HEK293 (cell line): ENCODE measurements at regions not wholly inside any gene's neighbourhood (a gene's known extent, or its start where the extent isn't known, plus 50 kb on each side); places are given as distances from the start of the nearest gene placed in this dataset.

Source experiments
- CTCF ChIA-PET: fragments of 350-600 bp; formaldehyde crosslinking; extraction: SDS; loops from one replicate; lab custom pipeline; 2021; ENCODE audit warnings: antibody characterized with exemption; lab: Yijun Ruan, JAX
- POLR2A ChIA-PET: fragments of 300-600 bp; formaldehyde crosslinking; extraction: SDS; loops from one replicate; lab custom pipeline; 2020; ENCODE audit warnings: antibody characterized with exemption, inconsistent platforms; lab: Yijun Ruan, JAX
- H3K27ac ChIP-seq: fragments of 200-500 bp; sonication (Bioruptor generic); 2 replicates; pipeline ENCODE4 v1.5.1; 2014; ENCODE audit warnings: low read depth, low read length, control low read depth, inconsistent platforms; ENCODE audit errors: extremely low read depth
- H3K36me3 ChIP-seq, 2 experiments: fragments of 200-500 bp in 1 of 2; sonication (Bioruptor generic) in 1 of 2; 1 replicate in 1 of 2; 2 replicates in 1 of 2; pipeline ENCODE4 v1.5.1; 2014 to 2017; ENCODE audit warnings: inconsistent platforms in 2 of 2, low read length in 2 of 2; ENCODE audit not compliant: control insufficient read depth in 2 of 2, insufficient read depth in 1 of 2
- H3K4me1 ChIP-seq: fragments of 200-500 bp; sonication (Bioruptor generic); 2 replicates; pipeline ENCODE4 v1.5.1; 2014; ENCODE audit warnings: mild to moderate bottlenecking, low read length, inconsistent platforms; ENCODE audit not compliant: control insufficient read depth, insufficient read depth
- H3K4me3 ChIP-seq: 2 replicates; pipeline ENCODE4 v1.5.1; 2011; ENCODE audit warnings: low read depth, mild to moderate bottlenecking, control low read depth, low read length, moderate library complexity
- H3K9me3 ChIP-seq: fragments of 200-500 bp; sonication (Bioruptor generic); 2 replicates; pipeline ENCODE4 v1.5.1; 2014; ENCODE audit warnings: low read depth, low read length, inconsistent platforms; ENCODE audit not compliant: control insufficient read depth, insufficient read depth
- BCL11B ChIP-seq: fragments of 450-650 bp; formaldehyde crosslinking; IDR thresholded peaks from 2 replicates; pipeline ENCODE4 v1.5.1; 2016; ENCODE audit warnings: low read depth, missing biosample characterization, missing genetic modification characterization
- HOXC10 ChIP-seq: sonication (generic); formaldehyde crosslinking; IDR thresholded peaks from 2 replicates; pipeline ENCODE4 v1.8.1; 2023; ENCODE audit warnings: mild to moderate bottlenecking, missing genetic modification reagents
- KLF1 ChIP-seq: fragments of 450-650 bp; formaldehyde crosslinking; IDR thresholded peaks from 2 replicates; pipeline ENCODE4 v1.5.1; 2016; ENCODE audit warnings: missing biosample characterization, missing genetic modification characterization
- RBAK ChIP-seq: fragments of 450-650 bp; formaldehyde crosslinking; IDR thresholded peaks from 2 replicates; pipeline ENCODE4 v1.5.1; 2016; ENCODE audit warnings: missing biosample characterization, missing genetic modification characterization
- WT1 ChIP-seq: fragments of 450-650 bp; formaldehyde crosslinking; IDR thresholded peaks from 2 replicates; pipeline ENCODE4 v1.5.1; 2016; ENCODE audit warnings: missing biosample characterization, missing genetic modification characterization
- ZFP69B ChIP-seq: fragments of 450-650 bp; formaldehyde crosslinking; IDR thresholded peaks from 2 replicates; pipeline ENCODE4 v1.5.1; 2016; ENCODE audit warnings: missing biosample characterization, missing genetic modification characterization
- ZNF146 ChIP-seq: fragments of 450-650 bp; formaldehyde crosslinking; IDR thresholded peaks from 2 replicates; pipeline ENCODE4 v1.5.1; 2016; ENCODE audit warnings: missing biosample characterization, missing genetic modification characterization
- ZNF155 ChIP-seq: fragments of 450-650 bp; formaldehyde crosslinking; IDR thresholded peaks from 2 replicates; pipeline ENCODE4 v1.5.1; 2016; ENCODE audit warnings: missing biosample characterization, missing genetic modification characterization
- ZNF335 ChIP-seq: fragments of 450-650 bp; formaldehyde crosslinking; conservative IDR thresholded peaks from 2 replicates; pipeline ENCODE4 v1.5.1; 2016; ENCODE audit warnings: missing biosample characterization, missing genetic modification characterization
- ZNF350 ChIP-seq: fragments of 450-650 bp; formaldehyde crosslinking; IDR thresholded peaks from 2 replicates; pipeline ENCODE4 v1.5.0; 2017; ENCODE audit warnings: missing biosample characterization, mild to moderate bottlenecking, missing genetic modification characterization
- ZNF426 ChIP-seq: fragments of 450-650 bp; formaldehyde crosslinking; IDR thresholded peaks from 2 replicates; pipeline ENCODE4 v1.5.1; 2017; ENCODE audit warnings: missing biosample characterization, missing genetic modification characterization, mild to moderate bottlenecking, inconsistent platforms, moderate library complexity
- ZNF501 ChIP-seq: fragments of 450-650 bp; formaldehyde crosslinking; IDR thresholded peaks from 2 replicates; pipeline ENCODE4 v1.5.1; 2016; ENCODE audit warnings: missing biosample characterization, missing genetic modification characterization
- ZNF510 ChIP-seq: fragments of 450-650 bp; formaldehyde crosslinking; IDR thresholded peaks from 2 replicates; pipeline ENCODE4 v1.5.1; 2018; ENCODE audit warnings: mild to moderate bottlenecking, missing genetic modification characterization, missing biosample characterization; ENCODE audit not compliant: insufficient replicate concordance
- ZNF544 ChIP-seq: fragments of 450-650 bp; formaldehyde crosslinking; IDR thresholded peaks from 2 replicates; pipeline ENCODE4 v1.5.0; 2017; ENCODE audit warnings: missing biosample characterization, missing genetic modification characterization
- ZNF571 ChIP-seq: fragments of 450-650 bp; formaldehyde crosslinking; IDR thresholded peaks from 2 replicates; pipeline ENCODE4 v1.5.0; 2017; ENCODE audit warnings: missing biosample characterization, missing genetic modification characterization
- ZNF596 ChIP-seq: fragments of 450-650 bp; IDR thresholded peaks from 2 replicates; pipeline ENCODE4 v1.5.0; 2018; ENCODE audit warnings: missing biosample characterization, mild to moderate bottlenecking, missing genetic modification characterization, moderate library complexity
- ZNF776 ChIP-seq: fragments of 450-650 bp; formaldehyde crosslinking; IDR thresholded peaks from 2 replicates; pipeline ENCODE4 v1.5.0; 2017; ENCODE audit warnings: missing biosample characterization, missing genetic modification characterization, borderline replicate concordance
- ZNF777 ChIP-seq: fragments of 450-650 bp; formaldehyde crosslinking; IDR thresholded peaks from 2 replicates; pipeline ENCODE4 v1.5.1; 2017; ENCODE audit warnings: missing biosample characterization, missing genetic modification characterization, borderline replicate concordance
- ZNF792 ChIP-seq: fragments of 450-650 bp; formaldehyde crosslinking; IDR thresholded peaks from 2 replicates; pipeline ENCODE4 v1.5.1; 2016; ENCODE audit warnings: missing biosample characterization, missing genetic modification characterization
- ZSCAN18 ChIP-seq: fragments of 450-650 bp; formaldehyde crosslinking; IDR thresholded peaks from 2 replicates; pipeline ENCODE4 v1.5.1; 2016; ENCODE audit warnings: missing biosample characterization, missing genetic modification characterization
- ZXDB ChIP-seq: fragments of 450-650 bp; formaldehyde crosslinking; IDR thresholded peaks from 2 replicates; pipeline ENCODE4 v1.5.1; 2016; ENCODE audit warnings: missing biosample characterization, missing genetic modification characterization
- TF ChIP-seq, protein P1 (sequence below): fragments of 450-650 bp; formaldehyde crosslinking; IDR thresholded peaks from 2 replicates; pipeline ENCODE4 v1.5.1; 2016; ENCODE audit warnings: missing biosample characterization, missing genetic modification characterization

DNA sequence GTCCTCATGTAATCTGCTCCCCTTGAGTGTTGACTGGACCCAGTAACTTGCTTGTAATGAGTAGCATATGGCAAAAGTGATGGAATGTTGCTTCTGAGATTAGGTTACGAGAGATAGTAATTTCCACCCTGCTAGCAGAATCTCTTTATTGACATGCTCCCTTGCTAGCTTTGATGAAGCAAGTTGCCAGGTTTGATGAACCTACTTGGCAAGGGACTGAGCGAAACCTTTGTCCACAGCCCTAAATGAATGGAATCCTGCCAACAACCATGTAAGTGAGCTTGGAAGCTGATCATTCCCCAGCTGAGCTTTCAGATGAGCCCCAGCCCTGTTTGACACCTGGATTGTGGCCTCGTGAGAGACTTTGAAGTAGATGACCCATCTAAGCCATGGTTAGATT, 120.8 kb upstream of the PLXNC1 start:
- no peak overlapping the region for H3K27ac ChIP-seq
- H3K4me1 ChIP-seq: no peaks in the 10 kb centered on the region
- POLR2A ChIA-PET: no interaction called here
- no peak overlapping the region for H3K4me3 ChIP-seq
- no peak for TF ChIP-seq ZNF510 (tag by site-specific recombination)
- no peak for TF ChIP-seq ZNF792 (tag by site-specific recombination)
- no peak for TF ChIP-seq ZXDB
- no peak for TF ChIP-seq ZNF571 (tag by site-specific recombination)
- no peak for TF ChIP-seq ZSCAN18 (tag by site-specific recombination)
- TF ChIP-seq, protein P1, sequence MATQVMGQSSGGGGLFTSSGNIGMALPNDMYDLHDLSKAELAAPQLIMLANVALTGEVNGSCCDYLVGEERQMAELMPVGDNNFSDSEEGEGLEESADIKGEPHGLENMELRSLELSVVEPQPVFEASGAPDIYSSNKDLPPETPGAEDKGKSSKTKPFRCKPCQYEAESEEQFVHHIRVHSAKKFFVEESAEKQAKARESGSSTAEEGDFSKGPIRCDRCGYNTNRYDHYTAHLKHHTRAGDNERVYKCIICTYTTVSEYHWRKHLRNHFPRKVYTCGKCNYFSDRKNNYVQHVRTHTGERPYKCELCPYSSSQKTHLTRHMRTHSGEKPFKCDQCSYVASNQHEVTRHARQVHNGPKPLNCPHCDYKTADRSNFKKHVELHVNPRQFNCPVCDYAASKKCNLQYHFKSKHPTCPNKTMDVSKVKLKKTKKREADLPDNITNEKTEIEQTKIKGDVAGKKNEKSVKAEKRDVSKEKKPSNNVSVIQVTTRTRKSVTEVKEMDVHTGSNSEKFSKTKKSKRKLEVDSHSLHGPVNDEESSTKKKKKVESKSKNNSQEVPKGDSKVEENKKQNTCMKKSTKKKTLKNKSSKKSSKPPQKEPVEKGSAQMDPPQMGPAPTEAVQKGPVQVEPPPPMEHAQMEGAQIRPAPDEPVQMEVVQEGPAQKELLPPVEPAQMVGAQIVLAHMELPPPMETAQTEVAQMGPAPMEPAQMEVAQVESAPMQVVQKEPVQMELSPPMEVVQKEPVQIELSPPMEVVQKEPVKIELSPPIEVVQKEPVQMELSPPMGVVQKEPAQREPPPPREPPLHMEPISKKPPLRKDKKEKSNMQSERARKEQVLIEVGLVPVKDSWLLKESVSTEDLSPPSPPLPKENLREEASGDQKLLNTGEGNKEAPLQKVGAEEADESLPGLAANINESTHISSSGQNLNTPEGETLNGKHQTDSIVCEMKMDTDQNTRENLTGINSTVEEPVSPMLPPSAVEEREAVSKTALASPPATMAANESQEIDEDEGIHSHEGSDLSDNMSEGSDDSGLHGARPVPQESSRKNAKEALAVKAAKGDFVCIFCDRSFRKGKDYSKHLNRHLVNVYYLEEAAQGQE (tag by site-specific recombination): no peak
- no peak for TF ChIP-seq ZNF776
- TF ChIP-seq ZFP69B (tag by site-specific recombination): no peak
- H3K9me3 ChIP-seq: no peaks in the 10 kb centered on the region; the same call in 1 of the 2 replicates
- H3K36me3 ChIP-seq: no peaks in the 10 kb centered on the region
- CTCF ChIA-PET: interaction anchor here (0.6 to 0.8 kb wide), 2 partner anchors 74 to 261 kb away, joined by 3 to 4 read pairs; no protein-coding TSS in a partner anchor

DNA sequence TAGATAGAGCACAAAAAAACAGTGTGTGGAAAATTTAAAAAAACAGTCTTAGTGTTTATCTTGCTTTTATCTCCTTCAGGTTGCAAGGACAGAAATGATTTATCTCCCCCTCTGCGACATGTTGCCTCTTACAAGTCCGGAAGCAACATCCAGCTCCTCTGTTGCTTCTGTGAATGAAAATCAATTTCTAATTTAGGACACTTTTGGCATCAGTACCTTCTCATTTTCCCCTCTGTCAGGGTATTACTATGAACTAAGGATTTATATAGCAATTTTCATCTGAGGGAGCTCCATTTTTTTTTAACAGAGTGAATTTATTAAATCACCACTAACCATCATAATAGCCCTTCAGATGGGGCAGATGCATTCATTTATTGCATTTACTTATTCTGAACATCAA, 116.6 kb upstream of the PLXNC1 start:
- H3K27ac ChIP-seq: no peak overlapping the region
- H3K36me3 ChIP-seq: no peaks in the 10 kb centered on the region
- POLR2A ChIA-PET: no interaction called here
- no peak overlapping the region for H3K4me3 ChIP-seq
- no peaks in the 10 kb centered on the region for H3K4me1 ChIP-seq
- TF ChIP-seq RBAK: no peak
- no peak for TF ChIP-seq ZNF146 (tag by site-specific recombination)
- TF ChIP-seq ZNF501 (tag by site-specific recombination): no peak
- no peak for TF ChIP-seq KLF1
- no peaks in the 10 kb centered on the region for H3K9me3 ChIP-seq
- CTCF ChIA-PET: interaction anchor here (0.5 to 1.0 kb wide), 2 partner anchors 8 to 1702 kb away, joined by 3 read pairs; no protein-coding TSS in a partner anchor

DNA sequence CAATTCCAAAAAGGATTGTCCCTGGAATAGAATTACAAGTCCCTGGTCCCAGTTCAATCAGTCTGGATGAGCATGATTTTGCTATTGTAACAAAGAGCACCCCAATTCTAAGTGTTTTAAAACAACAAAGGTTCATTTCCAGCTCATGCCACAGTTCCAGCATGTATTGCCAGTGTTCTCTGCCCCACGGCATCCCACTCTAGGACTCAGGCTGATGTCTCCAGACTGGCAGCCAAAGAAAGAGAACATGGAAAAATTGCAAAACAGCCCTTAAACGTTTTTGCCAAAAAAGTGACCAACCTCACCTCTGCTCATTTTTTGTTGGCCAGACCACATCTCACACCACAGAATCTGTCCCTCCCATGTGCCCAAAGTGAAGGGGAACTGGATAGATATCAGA, 116.0 kb upstream of the PLXNC1 start:
- Histone ChIP-seq H3K4me3 (no peak overlapping the region), H3K4me1 (no peaks in the 10 kb centered on the region), H3K27ac (no peak overlapping the region), H3K9me3 (no peaks in the 10 kb centered on the region), H3K36me3 (no peaks in the 10 kb centered on the region)
- POLR2A ChIA-PET: no interaction called here
- CTCF ChIA-PET: interaction anchor here (0.5 to 1.0 kb wide), 2 partner anchors 9 to 1701 kb away, joined by 3 read pairs; no protein-coding TSS in a partner anchor
- TF ChIP-seq, protein P1 (tag by site-specific recombination): no peak
- no peak for TF ChIP-seq ZNF426 (tag by site-specific recombination)
- TF ChIP-seq ZNF777 (tag by site-specific recombination): no peak
- no peak for TF ChIP-seq ZNF596 (tag by site-specific recombination)
- no peak for TF ChIP-seq ZNF350
- TF ChIP-seq WT1 (tag by site-specific recombination): no peak
- TF ChIP-seq ZNF335 (tag by site-specific recombination): no peak
- no peak for TF ChIP-seq ZNF510 (tag by site-specific recombination)
- TF ChIP-seq ZNF544: no peak
- TF ChIP-seq ZNF155 (tag by site-specific recombination): no peak
- TF ChIP-seq HOXC10 (CRISPR knock-in tag): no peak
- TF ChIP-seq BCL11B (tag by site-specific recombination): no peak
